ENCODE measurements at regions not wholly inside any gene's neighbourhood (a gene's known extent, or its start where the extent isn't known, plus 50 kb on each side); places are given as distances from the start of the nearest gene placed in this dataset.

- TF ChIP-seq EZH2 (IDR thresholded peaks at IDR 0.05; ENCODE audit: borderline replicate concordance, insufficient read depth, low read length, poor library complexity, severe bottlenecking) (no peak), REST (IDR thresholded peaks at IDR 0.05; ENCODE audit: borderline replicate concordance) (no peak), CTCF (IDR thresholded peaks at IDR 0.05; ENCODE audit: poor library complexity, severe bottlenecking) (no peak), POLR2AphosphoS5 (IDR thresholded peaks at IDR 0.05) (no peak), RAD21 (conservative IDR thresholded peaks at IDR 0.05) (no peak), TAF1 (IDR thresholded peaks at IDR 0.05; ENCODE audit: low read depth) (no peak), SMC3 (conservative IDR thresholded peaks at IDR 0.05; ENCODE audit: poor library complexity) (no peak)
Observed at GRCh38 chr2:64289737-64290136, 145.5 kb upstream of the PELI1 start.
